Keratinocyte (primary cell): ENCODE measurements at regions not wholly inside any gene's neighbourhood (a gene's known extent, or its start where the extent isn't known, plus 50 kb on each side); places are given as distances from the start of the nearest gene placed in this dataset.

Experiments
- DNase-seq: peaks from one replicate; pipeline ENCODE4 v3.0.0-alpha.2; 2011; ENCODE audit warnings: low read depth, missing footprints, low spot score
- FAIRE-seq: peaks from 2 replicates; lab custom pipeline; 2011; peaks lifted over from hg19 to GRCh38; lab: Jason Lieb, UNC
- H2AFZ ChIP-seq: 2 replicates; pipeline ENCODE4 v1.6.0; 2012; ENCODE audit warnings: low read length, control low read depth, inconsistent platforms; ENCODE audit not compliant: control insufficient read depth
- H3K27ac ChIP-seq: 2 replicates; pipeline ENCODE4 v1.5.1; 2011; ENCODE audit warnings: low read length; ENCODE audit not compliant: control insufficient read depth, insufficient read depth
- H3K27me3 ChIP-seq: 3 replicates; pipeline ENCODE4 v1.6.0; 2011; ENCODE audit warnings: low read length; ENCODE audit not compliant: control insufficient read depth, insufficient read depth; ENCODE audit errors: extremely low read depth
- H3K36me3 ChIP-seq, 2 experiments: 2 replicates in 1 of 2; 3 replicates in 1 of 2; pipeline ENCODE4 v1.5.1; 2011; ENCODE audit warnings: low read length in 2 of 2, mild to moderate bottlenecking in 1 of 2; ENCODE audit not compliant: control insufficient read depth in 2 of 2, insufficient read depth in 2 of 2; ENCODE audit errors: extremely low read depth in 1 of 2
- H3K4me1 ChIP-seq: 3 replicates; pipeline ENCODE4 v1.5.1; 2011; ENCODE audit warnings: low read length; ENCODE audit not compliant: control insufficient read depth, insufficient read depth; ENCODE audit errors: extremely low read depth
- H3K4me2 ChIP-seq: 3 replicates; pipeline ENCODE4 v1.6.0; 2011; ENCODE audit warnings: low read depth, low read length; ENCODE audit not compliant: control insufficient read depth, insufficient read depth; ENCODE audit errors: extremely low read depth
- H3K4me3 ChIP-seq, 3 experiments: fragments of 200-600 bp in 1 of 3; sonication (generic) in 1 of 3; 2 replicates in 2 of 3; 3 replicates in 1 of 3; pipeline ENCODE4 v1.5.1; 2011 to 2016; ENCODE audit warnings: low read length in 3 of 3, mild to moderate bottlenecking in 3 of 3, control low read depth in 2 of 3, inconsistent platforms in 1 of 3, low read depth in 1 of 3, mixed read lengths in 1 of 3, mixed run types in 1 of 3, moderate library complexity in 1 of 3; ENCODE audit not compliant: control insufficient read depth in 2 of 3, insufficient read depth in 2 of 3; ENCODE audit errors: extremely low read depth in 1 of 3
- H3K79me2 ChIP-seq: 2 replicates; pipeline ENCODE4 v1.6.0; 2012; ENCODE audit warnings: low read length; ENCODE audit not compliant: control insufficient read depth, insufficient read depth
- H3K9ac ChIP-seq: 3 replicates; pipeline ENCODE4 v1.6.0; 2011; ENCODE audit warnings: low read length; ENCODE audit not compliant: control insufficient read depth, insufficient read depth; ENCODE audit errors: extremely low read depth
- H3K9me1 ChIP-seq: 3 replicates; pipeline ENCODE4 v1.6.0; 2011; ENCODE audit warnings: low read length; ENCODE audit not compliant: control insufficient read depth, insufficient read depth; ENCODE audit errors: extremely low read depth
- H3K9me3 ChIP-seq: 2 replicates; pipeline ENCODE4 v1.5.1; 2012; ENCODE audit warnings: low read depth, low read length; ENCODE audit not compliant: control insufficient read depth
- H4K20me1 ChIP-seq: 3 replicates; pipeline ENCODE4 v1.6.0; 2011; ENCODE audit warnings: low read length; ENCODE audit not compliant: control insufficient read depth, insufficient read depth; ENCODE audit errors: extremely low read depth
- CTCF ChIP-seq, 3 experiments: IDR thresholded peaks in 1 of 3; conservative IDR thresholded peaks in 1 of 3; optimal IDR thresholded peaks in 1 of 3; 2 replicates in 2 of 3; 3 replicates in 1 of 3; pipeline versions ENCODE3 to v1.5.1; 2011; ENCODE audit warnings: low read length in 3 of 3, mild to moderate bottlenecking in 3 of 3, moderate library complexity in 2 of 3, control low read depth in 1 of 3, inconsistent platforms in 1 of 3; ENCODE audit not compliant: insufficient read depth in 2 of 3; ENCODE audit errors: extremely low read depth in 1 of 3
- EZH2 ChIP-seq: IDR thresholded peaks from one replicate; pipeline ENCODE4 v1.6.1; 2012; ENCODE audit warnings: inconsistent platforms, mild to moderate bottlenecking, low read length, moderate library complexity
- dilution Hi-C: fragments of 300-500 bp; cut with MboI; formaldehyde crosslinking; loops from one replicate; pipeline ENCODE4 v1.7.0; 2020; ENCODE audit warnings: low sequenced_read_pairs; ENCODE audit not compliant: extremely low pct_ligation_motif_present

- H2AFZ ChIP-seq: no peak overlapping the region
These were observed 148.5 kb downstream of the NOL4 start for GRCh38 chr18:34075963-34076860.

GRCh38 chr18:34061226-34061625 lies 163.5 kb downstream of the NOL4 start:
- no peak overlapping the region for H2AFZ ChIP-seq
- DNase-seq: no peak
- no peak overlapping the region for H3K4me2 ChIP-seq
- no peaks in the 10 kb centered on the region for H3K4me1 ChIP-seq
- dilution Hi-C loops: no loop called here
- H3K4me3 ChIP-seq: no peak overlapping the region
- H3K27me3 ChIP-seq: no peaks in the 10 kb centered on the region
- no peak for TF ChIP-seq CTCF (optimal IDR thresholded peaks at IDR 0.05 in 1 of 3, IDR thresholded peaks at IDR 0.05 in 1 of 3, conservative IDR thresholded peaks at IDR 0.05 in 1 of 3; ENCODE audit: extremely low read depth in 1 of 3, insufficient read depth in 2 of 3, low read length in 3 of 3)
- TF ChIP-seq EZH2: no peak
- H3K9me1 ChIP-seq: no peaks in the 10 kb centered on the region
- FAIRE-seq: no peak
- H4K20me1 ChIP-seq: no peaks in the 10 kb centered on the region
- no peaks in the 10 kb centered on the region for H3K36me3 ChIP-seq
- H3K27ac ChIP-seq: no peak overlapping the region
- H3K9ac ChIP-seq: no peak overlapping the region
- no peaks in the 10 kb centered on the region for H3K9me3 ChIP-seq
- no peaks in the 10 kb centered on the region for H3K79me2 ChIP-seq

More at GRCh38 chr18:34075963-34076860, 148.5 kb downstream of the NOL4 start:
- H3K4me3 ChIP-seq: no peak overlapping the region
- H3K79me2 ChIP-seq: no peaks in the 10 kb centered on the region
- no peaks in the 10 kb centered on the region for H3K36me3 ChIP-seq
- no peak overlapping the region for H3K27ac ChIP-seq
- no peak overlapping the region for H3K9ac ChIP-seq
- no peaks in the 10 kb centered on the region for H4K20me1 ChIP-seq
- H3K9me1 ChIP-seq: no peaks in the 10 kb centered on the region
- H3K9me3 ChIP-seq: no peaks in the 10 kb centered on the region
- no peak for DNase-seq
- no peak for FAIRE-seq
- dilution Hi-C loops: no loop called here
- H3K27me3 ChIP-seq: no peaks in the 10 kb centered on the region
- TF ChIP-seq EZH2 (no peak), CTCF (optimal IDR thresholded peaks at IDR 0.05 in 1 of 3, IDR thresholded peaks at IDR 0.05 in 1 of 3, conservative IDR thresholded peaks at IDR 0.05 in 1 of 3; ENCODE audit: extremely low read depth in 1 of 3, insufficient read depth in 2 of 3, low read length in 3 of 3) (no peak)
- no peaks in the 10 kb centered on the region for H3K4me1 ChIP-seq
- H3K4me2 ChIP-seq: no peak overlapping the region
